ENCODE measurements at regions not wholly inside any gene's neighbourhood (a gene's known extent, or its start where the extent isn't known, plus 50 kb on each side); places are given as distances from the start of the nearest gene placed in this dataset.

DNA sequence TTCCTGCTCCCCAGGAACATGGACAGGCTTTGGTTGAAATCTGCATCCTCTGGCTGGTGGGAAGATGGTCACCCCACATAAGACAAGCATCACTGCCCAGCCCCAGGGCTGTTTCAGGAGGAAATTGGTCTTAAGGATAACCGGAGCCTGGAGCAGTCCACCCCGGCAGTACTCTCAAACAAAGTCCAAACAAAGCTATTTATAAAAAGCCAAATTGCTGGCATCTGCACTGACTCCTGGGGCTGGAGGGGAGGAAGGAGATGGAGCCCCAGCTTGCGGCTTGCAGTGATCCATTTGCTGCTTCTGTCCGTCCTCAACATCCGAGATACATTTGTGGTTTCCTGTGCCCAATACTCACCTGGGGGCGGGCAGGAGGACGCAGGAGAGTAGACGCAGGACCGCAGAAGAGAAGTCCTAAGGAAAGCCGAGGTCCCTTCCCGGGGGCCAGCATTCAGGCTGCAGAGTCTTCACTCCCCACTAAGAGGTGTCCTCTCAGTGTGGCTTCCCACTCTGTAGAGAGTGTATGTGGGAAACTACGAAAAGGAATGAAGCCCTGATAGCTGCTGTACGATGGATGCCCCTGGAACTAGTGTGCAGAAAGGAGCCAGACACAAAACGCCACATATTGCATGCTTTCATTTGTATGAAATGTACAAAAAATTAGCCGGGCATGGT is 107.3 kb upstream of the FGF3 start:
- TF ChIP-seq, protein P1, sequence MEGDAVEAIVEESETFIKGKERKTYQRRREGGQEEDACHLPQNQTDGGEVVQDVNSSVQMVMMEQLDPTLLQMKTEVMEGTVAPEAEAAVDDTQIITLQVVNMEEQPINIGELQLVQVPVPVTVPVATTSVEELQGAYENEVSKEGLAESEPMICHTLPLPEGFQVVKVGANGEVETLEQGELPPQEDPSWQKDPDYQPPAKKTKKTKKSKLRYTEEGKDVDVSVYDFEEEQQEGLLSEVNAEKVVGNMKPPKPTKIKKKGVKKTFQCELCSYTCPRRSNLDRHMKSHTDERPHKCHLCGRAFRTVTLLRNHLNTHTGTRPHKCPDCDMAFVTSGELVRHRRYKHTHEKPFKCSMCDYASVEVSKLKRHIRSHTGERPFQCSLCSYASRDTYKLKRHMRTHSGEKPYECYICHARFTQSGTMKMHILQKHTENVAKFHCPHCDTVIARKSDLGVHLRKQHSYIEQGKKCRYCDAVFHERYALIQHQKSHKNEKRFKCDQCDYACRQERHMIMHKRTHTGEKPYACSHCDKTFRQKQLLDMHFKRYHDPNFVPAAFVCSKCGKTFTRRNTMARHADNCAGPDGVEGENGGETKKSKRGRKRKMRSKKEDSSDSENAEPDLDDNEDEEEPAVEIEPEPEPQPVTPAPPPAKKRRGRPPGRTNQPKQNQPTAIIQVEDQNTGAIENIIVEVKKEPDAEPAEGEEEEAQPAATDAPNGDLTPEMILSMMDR (conservative IDR thresholded peaks at IDR 0.05 in 1 of 2, IDR thresholded peaks at IDR 0.05 in 1 of 2; ENCODE audit: extremely low read depth in 1 of 2, insufficient read depth in 1 of 2, low read depth in 1 of 2, low read length in 2 of 2) = no peak
- no peak for TF ChIP-seq EZH2 (IDR thresholded peaks at IDR 0.05; ENCODE audit: borderline replicate concordance, low read length)

All from mammary epithelial cell (primary cell).